GM13976 (cell line): ENCODE measurements at regions not wholly inside any gene's neighbourhood (a gene's known extent, or its start where the extent isn't known, plus 50 kb on each side); places are given as distances from the start of the nearest gene placed in this dataset.
"Not testable (repeated sequence)": the region's sequence is repeated elsewhere in the genome, so short reads cannot be mapped to it uniquely, and the experiment has no call there.

Source experiments
- DNase-seq: peaks from one replicate; pipeline ENCODE4 v3.0.0; 2012; ENCODE audit warnings: low spot score
- in situ Hi-C: fragments of 300-500 bp; cut with MboI; formaldehyde crosslinking; loops from one replicate; pipeline ENCODE4 v1.12.0; 2022; ENCODE audit warnings: low sequenced_read_pairs, mixed read lengths, inconsistent platforms; ENCODE audit not compliant: unreplicated experiment
- TF ChIP-seq, protein P1 (sequence below): IDR thresholded peaks from 2 replicates; pipeline ENCODE4 v1.5.1; 2012; ENCODE audit warnings: borderline replicate concordance, mild to moderate bottlenecking; ENCODE audit not compliant: insufficient read depth; ENCODE audit errors: extremely low read depth, missing control alignments, control extremely low read depth

DNA sequence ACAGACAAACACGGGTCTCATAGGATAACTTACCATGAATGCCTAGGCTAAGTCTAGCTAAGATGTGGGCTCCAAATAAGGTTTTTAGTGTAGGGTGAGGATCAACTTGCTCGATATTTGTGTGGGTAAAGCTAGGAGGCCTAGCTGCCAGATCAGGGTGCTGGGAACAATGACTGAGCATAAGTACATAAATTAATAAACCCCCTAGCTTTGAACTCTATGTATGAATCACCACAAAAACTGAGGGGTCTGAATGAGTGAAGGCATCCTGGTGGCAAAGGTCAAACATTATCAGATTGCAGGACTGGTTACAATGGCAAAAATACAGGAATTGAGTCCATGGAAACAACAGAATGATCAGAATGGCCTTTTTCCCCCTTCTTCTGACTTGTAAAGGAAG lies 241.8 kb downstream of the LIPI start:
- in situ Hi-C loops, DNase-seq: not testable (repeated sequence)

GRCh38 chr21:13963259-13963658 lies 247.5 kb downstream of the LIPI start:
- in situ Hi-C loops, DNase-seq: not testable (repeated sequence)

GRCh38 chr21:13937236-13937635 lies 273.5 kb downstream of the LIPI start:
- in situ Hi-C loops, result no loop called here
- DNase-seq, result peak; percentile 0
- TF ChIP-seq, protein P1, sequence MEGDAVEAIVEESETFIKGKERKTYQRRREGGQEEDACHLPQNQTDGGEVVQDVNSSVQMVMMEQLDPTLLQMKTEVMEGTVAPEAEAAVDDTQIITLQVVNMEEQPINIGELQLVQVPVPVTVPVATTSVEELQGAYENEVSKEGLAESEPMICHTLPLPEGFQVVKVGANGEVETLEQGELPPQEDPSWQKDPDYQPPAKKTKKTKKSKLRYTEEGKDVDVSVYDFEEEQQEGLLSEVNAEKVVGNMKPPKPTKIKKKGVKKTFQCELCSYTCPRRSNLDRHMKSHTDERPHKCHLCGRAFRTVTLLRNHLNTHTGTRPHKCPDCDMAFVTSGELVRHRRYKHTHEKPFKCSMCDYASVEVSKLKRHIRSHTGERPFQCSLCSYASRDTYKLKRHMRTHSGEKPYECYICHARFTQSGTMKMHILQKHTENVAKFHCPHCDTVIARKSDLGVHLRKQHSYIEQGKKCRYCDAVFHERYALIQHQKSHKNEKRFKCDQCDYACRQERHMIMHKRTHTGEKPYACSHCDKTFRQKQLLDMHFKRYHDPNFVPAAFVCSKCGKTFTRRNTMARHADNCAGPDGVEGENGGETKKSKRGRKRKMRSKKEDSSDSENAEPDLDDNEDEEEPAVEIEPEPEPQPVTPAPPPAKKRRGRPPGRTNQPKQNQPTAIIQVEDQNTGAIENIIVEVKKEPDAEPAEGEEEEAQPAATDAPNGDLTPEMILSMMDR, result no peak

DNA sequence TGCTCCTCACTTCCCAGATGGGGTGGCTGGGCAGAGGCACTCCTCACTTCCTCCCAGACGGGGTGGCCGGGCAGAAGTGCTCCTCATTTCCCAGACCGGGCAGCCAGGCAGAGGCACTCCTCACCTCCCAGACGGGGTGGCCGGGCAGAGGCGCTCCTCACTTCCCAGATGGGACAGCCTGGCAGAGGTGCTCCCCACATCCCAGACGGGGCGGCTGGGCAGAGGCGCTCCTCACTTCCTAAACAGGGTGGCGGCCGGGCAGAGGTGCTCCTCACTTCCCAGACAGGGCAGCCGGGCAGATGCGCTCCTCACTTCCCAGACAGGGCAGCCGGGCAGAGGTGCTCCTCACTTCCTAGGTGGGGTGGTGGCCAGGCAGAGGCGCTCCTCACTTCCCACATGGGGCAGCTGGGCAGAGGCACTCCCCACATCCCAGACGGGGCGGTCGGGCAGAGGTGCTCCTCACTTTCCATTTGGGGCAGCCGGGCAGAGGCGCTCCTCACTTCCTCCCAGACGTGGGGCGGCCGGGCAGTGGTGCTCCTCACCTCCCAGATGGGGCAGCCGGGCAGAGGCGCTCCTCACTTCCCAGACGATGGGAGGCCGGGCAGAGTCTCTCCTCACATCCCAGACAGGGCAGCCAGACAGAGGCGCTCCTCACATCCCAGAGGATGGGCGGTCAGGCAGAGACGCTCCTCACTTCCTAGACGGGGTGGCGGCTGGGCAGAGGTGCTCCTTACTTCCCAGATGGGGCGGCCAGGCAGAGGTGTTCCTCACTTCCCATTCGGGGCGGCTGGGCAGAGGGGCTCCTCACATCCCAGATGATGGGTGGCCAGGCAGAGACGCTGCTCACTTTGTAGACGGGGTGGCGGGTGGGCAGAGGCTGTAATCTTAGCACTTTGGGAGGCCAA lies 274.5 kb downstream of the LIPI start:
- in situ Hi-C loops, DNase-seq: not testable (repeated sequence)

- in situ Hi-C loops, DNase-seq: not testable (repeated sequence)
These were observed 275.2 kb downstream of the LIPI start for GRCh38 chr21:13935396-13936032.

- DNase-seq, in situ Hi-C loops: not testable (repeated sequence)
These were observed 275.8 kb downstream of the LIPI start for GRCh38 chr21:13934887-13935342.

DNA sequence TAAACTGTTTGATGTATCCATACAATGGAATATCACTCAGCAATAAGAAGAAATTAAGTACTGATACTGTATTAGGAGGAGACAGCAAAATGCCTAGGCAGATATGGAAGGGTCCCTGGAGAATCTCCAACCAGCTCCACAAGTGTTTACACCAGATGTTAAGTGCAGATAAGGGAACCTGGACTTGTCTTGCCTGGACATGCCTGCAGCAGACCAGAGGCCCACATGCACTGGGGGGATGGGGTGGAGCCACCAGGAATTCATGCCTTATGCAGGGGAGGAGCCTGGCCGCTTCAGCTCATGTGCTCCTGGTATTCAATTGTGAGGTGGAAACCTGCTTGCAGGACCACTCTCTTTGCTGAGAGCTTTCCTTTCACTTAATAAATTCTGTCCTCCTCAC lies 287.6 kb downstream of the LIPI start:
- in situ Hi-C loops, DNase-seq: not testable (repeated sequence)

DNA sequence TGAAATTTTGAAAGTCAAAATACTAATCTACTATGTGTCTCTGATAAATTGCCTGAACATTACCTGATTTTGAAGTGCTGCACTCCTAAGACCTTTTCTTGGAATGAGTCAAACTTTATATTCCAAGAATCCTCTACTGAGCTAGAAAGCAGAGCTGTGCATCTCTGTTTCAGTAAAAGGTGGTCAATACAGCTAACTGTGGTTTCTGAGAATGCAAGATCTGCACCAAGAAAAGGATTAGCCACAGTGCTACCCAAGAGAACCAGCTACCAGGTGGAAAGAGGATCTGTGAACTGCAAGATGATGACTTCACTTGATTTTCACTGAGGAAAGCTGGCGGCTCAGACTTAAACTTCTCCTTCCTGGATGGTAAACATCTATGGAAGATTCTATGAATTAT lies 289.3 kb downstream of the LIPI start:
- DNase-seq, in situ Hi-C loops: not testable (repeated sequence)

GRCh38 chr21:13907385-13907784 lies 297.8 kb downstream of the POTED start:
- DNase-seq, in situ Hi-C loops: not testable (repeated sequence)

GRCh38 chr21:13896596-13897247 lies 287.1 kb downstream of the POTED start:
- in situ Hi-C loops, result not testable (repeated sequence)

DNA sequence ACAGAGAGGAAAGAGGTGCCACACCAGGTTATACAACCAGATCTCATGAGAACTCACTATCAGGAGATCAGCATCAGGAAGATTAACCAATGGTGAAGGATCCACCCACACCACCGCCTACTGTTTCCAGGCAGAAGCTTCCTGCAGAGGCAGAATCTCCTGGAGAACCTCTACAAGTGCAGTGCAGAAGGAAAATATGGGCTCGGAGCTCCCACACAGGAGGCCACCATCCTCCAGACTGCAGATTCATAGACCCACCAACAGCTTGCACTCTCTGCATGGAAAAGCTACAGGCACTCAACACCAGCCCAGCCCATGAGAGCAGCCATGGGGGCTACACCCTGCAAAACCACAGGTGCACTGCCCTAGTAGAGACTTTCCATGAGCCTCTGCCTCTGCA lies 284.0 kb downstream of the POTED start:
- in situ Hi-C loops, DNase-seq: not testable (repeated sequence)

More at GRCh38 chr21:13896596-13897247, 287.1 kb downstream of the POTED start:
- not testable (repeated sequence) for DNase-seq

DNA sequence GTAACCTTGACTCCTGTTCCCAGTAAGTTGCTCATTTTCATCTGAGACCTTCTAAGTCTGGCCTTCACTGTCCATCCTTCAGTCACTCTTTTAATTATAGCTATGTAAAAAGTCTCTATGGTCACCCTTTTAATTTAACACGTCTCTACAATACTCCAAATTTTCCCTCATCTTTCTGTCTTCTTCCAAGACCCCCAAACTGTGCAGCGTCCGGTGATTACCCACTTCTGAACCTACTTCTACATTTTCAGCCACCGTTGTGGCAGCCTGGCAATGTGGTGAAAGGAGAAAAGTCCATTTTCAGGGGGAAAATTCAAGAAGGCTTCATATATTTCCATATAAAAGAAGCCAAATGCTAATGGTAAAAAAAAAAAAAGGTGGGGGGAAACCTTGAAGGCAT lies 283.4 kb downstream of the POTED start:
- in situ Hi-C loops, DNase-seq: not testable (repeated sequence)

- DNase-seq, in situ Hi-C loops: not testable (repeated sequence)
These were observed 282.7 kb downstream of the POTED start for GRCh38 chr21:13892146-13892751.

- in situ Hi-C loops, DNase-seq: not testable (repeated sequence)
These were observed 279.6 kb downstream of the POTED start for GRCh38 chr21:13889176-13889575.

DNA sequence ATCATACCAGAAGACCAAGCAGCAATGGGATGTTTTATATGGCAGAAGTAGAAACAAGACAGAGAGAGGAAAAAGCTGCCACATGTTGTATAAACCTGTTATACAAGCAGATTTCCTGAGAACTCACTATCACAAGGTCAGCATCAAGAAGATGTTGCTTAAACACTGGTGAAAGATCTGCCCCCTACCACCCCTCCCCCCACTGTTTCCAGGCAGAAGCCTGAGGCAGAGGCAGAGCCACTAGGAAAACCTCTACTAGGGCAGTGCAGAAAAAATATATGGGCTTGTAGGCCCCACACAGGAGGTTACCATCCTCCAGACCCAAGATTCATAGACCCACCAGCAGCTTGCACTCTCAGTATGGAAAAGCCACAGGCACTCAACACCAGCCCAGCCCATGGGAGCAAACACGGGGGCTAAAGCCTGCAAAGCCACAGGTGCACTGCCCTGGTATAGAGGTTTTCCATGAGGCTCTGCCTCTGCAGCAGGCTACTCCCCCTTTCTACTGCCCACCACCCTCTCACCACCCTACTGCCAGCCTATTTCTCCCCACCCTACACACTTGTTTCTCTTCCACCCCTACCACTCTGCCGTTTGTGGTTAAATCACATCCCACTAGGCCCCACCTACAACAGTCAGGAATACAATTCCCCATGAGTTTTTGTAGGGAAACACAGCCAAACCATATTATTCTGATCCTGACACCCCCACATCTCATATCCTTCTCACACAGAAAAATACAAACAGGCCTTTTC lies 274.2 kb downstream of the POTED start:
- DNase-seq, in situ Hi-C loops: not testable (repeated sequence)

DNA sequence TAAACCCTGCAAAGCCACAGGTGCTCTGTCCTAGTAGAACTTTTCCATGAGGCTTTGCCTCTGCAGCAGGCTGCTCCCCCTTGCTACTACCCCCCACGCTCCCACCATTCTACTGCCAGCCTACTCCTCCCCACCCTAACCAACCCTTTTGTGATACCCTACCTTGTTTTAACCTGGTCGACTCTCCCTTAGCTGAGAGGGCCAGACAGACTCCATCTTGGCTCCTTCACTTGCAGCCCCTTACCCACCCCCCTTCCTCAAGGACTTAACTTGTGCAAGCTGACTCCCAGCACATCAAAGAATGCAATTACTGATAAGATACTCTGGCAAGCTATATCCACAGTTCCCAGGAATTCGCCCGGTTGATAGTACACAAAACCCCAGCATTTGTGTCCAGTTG lies 267.9 kb downstream of the POTED start:
- DNase-seq, in situ Hi-C loops: not testable (repeated sequence)
